PC-3 (cell line): ENCODE measurements at regions not wholly inside any gene's neighbourhood (a gene's known extent, or its start where the extent isn't known, plus 50 kb on each side); places are given as distances from the start of the nearest gene placed in this dataset.

Source experiments
- ATAC-seq: fragments of 200-7000 bp; cut with Tn5 transposase; 2 replicates; pipeline ENCODE4 v1.9.1; 2020; ENCODE audit warnings: mild to moderate bottlenecking, moderate library complexity
- BruUV-seq: library from RNA; stranded (reverse); fragments of 400-500 nt; replicated peaks from 2 replicates; lab custom pipeline; 2021; lab: Mats Ljungman, UMichigan
- CTCF ChIA-PET: fragments of 300-600 bp; sonication (Branson Sonifier 250); formaldehyde crosslinking; loops from one replicate; lab custom pipeline; 2022; ENCODE audit warnings: antibody characterized with exemption; lab: Charles Lee
- POLR2A ChIA-PET: fragments of 300-600 bp; sonication (Branson Sonifier 250); formaldehyde crosslinking; loops from one replicate; lab custom pipeline; 2022; ENCODE audit warnings: antibody characterized with exemption; ENCODE audit not compliant: unreplicated experiment; lab: Charles Lee
- DNase-seq: peaks from one replicate; pipeline ENCODE4 v3.0.0-alpha.2; 2015
- H2AFZ ChIP-seq: fragments of 300-600 bp; sonication (generic); 2 replicates; pipeline ENCODE4 v1.6.0; 2016; ENCODE audit warnings: antibody characterized with exemption, low read length
- H3F3A ChIP-seq: fragments of 300-600 bp; sonication (generic); one replicate; pipeline ENCODE4 v1.6.0; 2017; ENCODE audit warnings: antibody characterized with exemption, low read length, control low read depth, mild to moderate bottlenecking; ENCODE audit not compliant: unreplicated experiment
- H3K27ac ChIP-seq: fragments of 300-600 bp; sonication (generic); 2 replicates; pipeline ENCODE4 v1.5.1; 2016; ENCODE audit warnings: mild to moderate bottlenecking, low read length
- H3K27me3 ChIP-seq: fragments of 300-600 bp; sonication (generic); 2 replicates; pipeline ENCODE4 v1.6.1; 2016; ENCODE audit warnings: low read length, mixed read lengths
- H3K36me3 ChIP-seq: fragments of 300-600 bp; sonication (generic); 2 replicates; pipeline ENCODE4 v1.6.1; 2016; ENCODE audit warnings: low read depth, mixed run types, low read length, mixed read lengths
- H3K4me1 ChIP-seq: fragments of 300-600 bp; sonication (generic); 2 replicates; pipeline ENCODE4 v1.5.1; 2016; ENCODE audit warnings: low read length; ENCODE audit not compliant: insufficient read depth
- H3K4me2 ChIP-seq: fragments of 300-600 bp; sonication (generic); 2 replicates; pipeline ENCODE4 v1.6.0; 2016; ENCODE audit warnings: low read length
- H3K4me3 ChIP-seq: fragments of 300-600 bp; sonication (generic); 2 replicates; pipeline ENCODE4 v1.5.1; 2016; ENCODE audit warnings: mild to moderate bottlenecking, low read length, mixed read lengths
- H3K79me2 ChIP-seq: fragments of 300-600 bp; sonication (generic); 2 replicates; pipeline ENCODE4 v1.6.1; 2017; ENCODE audit warnings: low read length, mixed read lengths
- H3K9ac ChIP-seq: fragments of 300-600 bp; sonication (generic); 2 replicates; pipeline ENCODE4 v1.6.0; 2016; ENCODE audit warnings: mild to moderate bottlenecking, low read length
- H3K9me2 ChIP-seq: fragments of 300-600 bp; sonication (generic); replicated peaks from 2 replicates; pipeline ENCODE4 v1.6.1; 2016; ENCODE audit warnings: mixed run types, low read length, mixed read lengths
- H3K9me3 ChIP-seq: fragments of 300-600 bp; sonication (generic); 2 replicates; pipeline ENCODE4 v1.6.1; 2016; ENCODE audit warnings: low read length, mixed read lengths
- H4K20me1 ChIP-seq: fragments of 300-600 bp; sonication (generic); 2 replicates; pipeline ENCODE4 v1.6.1; 2016; ENCODE audit warnings: low read length, mixed read lengths
- CTCF ChIP-seq: fragments of 300-600 bp; sonication (generic); conservative IDR thresholded peaks from 2 replicates; pipeline ENCODE4 v1.5.1; 2017; ENCODE audit warnings: antibody characterized with exemption, low read depth, mild to moderate bottlenecking, low read length
- EZH2 ChIP-seq: fragments of 300-600 bp; sonication (generic); IDR thresholded peaks from one replicate; pipeline ENCODE4 v1.6.1; 2017; ENCODE audit warnings: antibody characterized with exemption, mild to moderate bottlenecking, low read length; ENCODE audit not compliant: unreplicated experiment
- EZH2phosphoT487 ChIP-seq: fragments of 300-600 bp; sonication (generic); IDR thresholded peaks from 2 replicates; pipeline ENCODE4 v1.6.1; 2018; ENCODE audit warnings: mild to moderate bottlenecking, antibody characterized with exemption, low read length, borderline replicate concordance
- intact Hi-C: fragments of 100-400 bp; cut with micrococcal nuclease; formaldehyde crosslinking; loops from 2 replicates; pipeline ENCODE4 v1.9.0; 2023

- DNase-seq (no peak), ATAC-seq (no peak)
- Histone ChIP-seq H2AFZ (no peak overlapping the region), H3K9ac (no peak overlapping the region), H3K9me3 (no peaks in the 10 kb centered on the region), H3K4me2 (no peak overlapping the region), H3K27me3 (no peaks in the 10 kb centered on the region), H3K27ac (no peak overlapping the region), H3K4me1 (no peaks in the 10 kb centered on the region), H3K36me3 (no peaks in the 10 kb centered on the region), H3K4me3 (no peak overlapping the region), H3F3A (no peaks in the 10 kb centered on the region), H4K20me1 (no peaks in the 10 kb centered on the region), H3K79me2 (no peaks in the 10 kb centered on the region), H3K9me2 (no peaks in the 10 kb centered on the region)
- POLR2A ChIA-PET: no interaction called here
- TF ChIP-seq EZH2phosphoT487: no peak
- TF ChIP-seq CTCF: no peak
- no peak for TF ChIP-seq EZH2
- CTCF ChIA-PET: no interaction called here
- intact Hi-C loops: no loop called here
- BruUV-seq: no TSS peak
These were observed 130.3 kb upstream of the C21orf91 start for GRCh38 chr21:17949421-17949820.

- H4K20me1 ChIP-seq: no peaks in the 10 kb centered on the region
- CTCF ChIA-PET: no interaction called here
- no peaks in the 10 kb centered on the region for H3F3A ChIP-seq
- POLR2A ChIA-PET: no interaction called here
- no peak overlapping the region for H2AFZ ChIP-seq
- no peak overlapping the region for H3K4me2 ChIP-seq
- no peaks in the 10 kb centered on the region for H3K9me2 ChIP-seq
- H3K4me1 ChIP-seq: no peaks in the 10 kb centered on the region
- DNase-seq (no peak), ATAC-seq (no peak)
- H3K36me3 ChIP-seq: no peaks in the 10 kb centered on the region
- no TSS peak for BruUV-seq
- no peaks in the 10 kb centered on the region for H3K27me3 ChIP-seq
- H3K4me3 ChIP-seq: no peak overlapping the region
- 0 out of 2 replicates have a peak, but pooled peaks cover 4% of the 10 kb centered on the region for H3K9me3 ChIP-seq
- H3K27ac ChIP-seq: no peak overlapping the region
- TF ChIP-seq CTCF (no peak), EZH2 (no peak), EZH2phosphoT487 (no peak)
- H3K9ac ChIP-seq: no peak overlapping the region
- no peaks in the 10 kb centered on the region for H3K79me2 ChIP-seq
- intact Hi-C loops: no loop called here
These were observed 128.4 kb upstream of the C21orf91 start for GRCh38 chr21:17947531-17947930.

GRCh38 chr21:17931080-17931479 lies 111.9 kb upstream of the C21orf91 start:
- intact Hi-C loops: no loop called here
- DNase-seq: peak; percentile 7
- no peak for ATAC-seq
- Histone ChIP-seq H3K9me3 (no peaks in the 10 kb centered on the region; the same call in 1 of the 2 replicates), H2AFZ (no peak overlapping the region), H3K9ac (no peak overlapping the region), H3K36me3 (no peaks in the 10 kb centered on the region; the same call in 1 of the 2 replicates), H3K4me2 (no peak overlapping the region), H3K4me3 (no peak overlapping the region), H3K4me1 (no peaks in the 10 kb centered on the region), H3K27ac (no peak overlapping the region), H3K9me2 (no peaks in the 10 kb centered on the region), H3F3A (no peaks in the 10 kb centered on the region), H3K27me3 (peaks cover 11% of the 10 kb centered on the region; the same call in 1 of the 2 replicates), H3K79me2 (no peaks in the 10 kb centered on the region), H4K20me1 (no peaks in the 10 kb centered on the region)
- TF ChIP-seq CTCF (peak; percentile 58), EZH2phosphoT487 (no peak)
- BruUV-seq: no TSS peak
- POLR2A ChIA-PET: no interaction called here
- CTCF ChIA-PET: no interaction called here
